Stimulated activated CD4-positive, alpha-beta T cell treated with anti-CD3 and anti-CD28 coated beads, Interleukin-4, amount 100 ng/mL, for 4 hours (primary cell): ENCODE measurements at regions not wholly inside any gene's neighbourhood (a gene's known extent, or its start where the extent isn't known, plus 50 kb on each side); places are given as distances from the start of the nearest gene placed in this dataset.

Experiments used
- DNase-seq, 2 experiments: peaks; one replicate each; pipeline ENCODE4 v3.0.0-alpha.2; 2020

DNA sequence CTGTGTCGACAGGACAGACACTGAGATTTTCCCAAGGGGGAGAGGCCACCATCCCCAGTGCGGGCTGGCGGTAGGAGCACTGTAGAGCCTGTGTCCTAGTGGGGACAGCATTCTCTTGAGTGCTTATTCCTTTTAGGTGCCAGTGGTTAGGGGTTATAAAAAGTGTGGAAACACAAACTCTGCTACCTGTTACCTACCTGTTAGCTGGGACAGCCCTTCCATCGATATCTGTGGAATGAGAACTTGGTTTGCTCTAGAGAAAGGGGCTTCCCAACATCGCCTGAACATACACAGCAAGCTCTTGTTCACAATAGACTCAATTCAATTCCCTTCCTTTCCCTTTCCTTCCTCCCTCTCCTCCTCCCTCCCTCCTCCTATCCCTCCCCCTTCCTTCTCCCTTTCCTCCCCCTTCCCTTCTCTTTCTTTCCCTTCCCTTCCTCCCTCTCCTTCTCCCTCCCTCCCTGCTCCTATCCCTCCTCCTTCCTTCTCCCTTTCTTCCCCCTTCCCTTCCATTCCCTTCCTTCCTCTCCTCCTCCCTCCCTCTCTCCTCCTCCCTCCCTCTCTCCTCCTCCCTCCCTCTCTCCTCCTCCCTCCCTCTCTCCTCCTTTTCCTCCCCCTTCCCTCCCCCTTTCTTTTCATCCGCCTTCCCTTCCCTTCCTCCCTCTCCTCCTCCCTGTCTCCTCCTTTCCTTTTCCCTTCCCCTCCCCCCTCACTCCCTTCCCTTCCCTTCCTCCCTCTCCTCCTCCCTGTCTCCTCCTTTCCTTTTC is 188.5 kb downstream of the URI1 start:
- DNase-seq, result no peak

DNA sequence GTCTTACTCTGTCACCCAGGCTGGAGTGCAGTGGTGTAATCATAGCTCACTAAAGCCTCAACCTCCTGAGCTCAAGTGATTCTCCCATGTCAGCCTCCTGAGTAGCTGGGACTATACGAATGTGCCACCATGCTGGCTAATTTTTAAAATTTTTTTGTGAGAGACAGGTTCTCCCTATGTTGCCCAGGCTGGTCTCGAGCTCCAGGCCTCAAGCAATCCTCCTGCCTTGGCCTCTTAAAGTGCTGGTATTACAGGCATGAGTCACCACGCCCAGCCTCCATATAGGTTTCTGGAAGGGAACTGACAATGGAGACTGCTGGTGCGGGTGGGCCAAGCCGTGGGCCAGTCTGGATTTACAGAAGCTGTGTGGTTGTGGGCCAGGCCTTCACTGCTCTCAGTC is 189.2 kb downstream of the URI1 start:
- no peak for DNase-seq

DNA sequence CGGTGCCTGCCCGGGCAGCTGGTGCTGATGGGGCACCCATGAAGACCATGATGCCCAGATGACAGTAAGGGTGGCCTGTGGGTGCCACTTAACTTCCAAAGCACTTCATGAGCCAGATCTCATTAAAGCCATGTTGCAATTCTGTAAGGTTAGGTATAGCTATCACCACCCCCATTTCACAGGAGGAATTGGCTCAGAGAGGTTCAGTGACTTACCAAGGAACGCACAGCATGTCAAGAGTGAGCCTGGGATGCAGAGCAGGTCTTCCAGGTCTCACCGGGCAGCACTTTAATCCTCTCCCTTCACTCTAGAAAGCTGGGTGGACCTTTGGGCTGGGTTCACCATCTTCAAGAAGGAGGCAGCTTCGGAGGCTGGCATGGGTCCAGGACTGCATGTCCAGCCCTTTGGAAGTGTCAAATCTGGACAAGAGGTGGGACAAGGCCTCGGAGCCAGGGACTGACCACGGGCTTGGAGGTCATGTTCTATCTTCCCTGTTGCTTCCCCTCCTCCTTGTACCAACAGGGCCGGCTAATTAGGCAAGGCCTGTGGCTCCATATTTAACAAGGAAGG is 189.8 kb downstream of the URI1 start:
- DNase-seq, result no peak

DNA sequence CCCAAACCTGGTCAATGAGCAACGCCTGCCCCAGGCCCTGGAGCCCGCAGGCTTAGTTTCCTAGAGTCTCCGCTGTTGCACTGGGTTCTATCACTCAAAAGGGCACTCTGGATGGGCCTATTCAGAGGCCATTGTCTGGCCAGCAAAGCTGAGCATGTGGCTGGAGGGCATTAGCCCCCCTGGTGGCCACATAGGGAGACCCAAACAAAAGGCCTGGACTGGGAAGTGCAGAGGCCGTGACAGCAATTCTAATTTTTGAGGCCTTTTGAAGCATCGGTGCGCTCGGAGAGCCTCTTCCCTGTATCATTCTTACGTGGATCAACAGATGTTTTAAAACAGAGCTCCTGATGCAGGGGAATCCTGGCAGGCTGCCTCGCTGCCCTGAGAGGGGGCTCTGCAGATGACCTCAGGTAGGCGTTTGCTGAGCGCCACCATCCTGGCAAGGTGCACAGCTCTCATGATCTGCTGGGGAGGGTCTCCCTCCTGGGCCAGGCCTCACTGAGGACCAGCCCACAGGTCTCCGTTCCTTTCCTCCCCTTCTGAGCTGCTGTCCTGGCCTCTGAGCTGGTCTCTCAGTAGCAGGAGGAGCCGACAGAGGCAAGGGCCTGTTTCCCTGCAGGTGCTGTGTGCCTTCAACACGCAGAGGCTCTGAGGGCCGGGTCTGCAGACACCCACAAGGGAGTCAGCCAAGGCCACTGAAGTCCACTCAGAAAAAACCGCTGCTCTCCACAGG is 190.5 kb downstream of the URI1 start:
- no peak for DNase-seq

DNA sequence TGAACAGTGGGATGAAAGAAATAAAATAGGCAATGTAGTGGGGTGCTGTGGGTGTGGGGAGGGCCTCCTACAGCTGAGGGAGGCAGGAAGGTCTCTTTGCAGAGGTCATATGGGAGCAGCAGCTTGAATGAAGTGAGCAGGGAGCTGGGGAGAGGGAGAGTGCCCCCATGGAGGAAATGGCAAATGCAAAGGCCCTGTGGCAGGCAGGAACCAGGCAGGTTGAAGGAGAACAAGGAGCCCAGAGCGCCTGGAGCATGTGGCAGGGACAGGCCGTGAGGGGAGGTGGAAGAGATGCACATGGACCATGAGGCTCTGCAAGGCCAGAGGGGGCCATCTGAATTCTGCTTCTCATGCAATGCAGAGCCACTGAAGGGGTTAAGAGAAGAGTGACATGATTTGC is 191.8 kb downstream of the URI1 start:
- DNase-seq, result no peak

DNA sequence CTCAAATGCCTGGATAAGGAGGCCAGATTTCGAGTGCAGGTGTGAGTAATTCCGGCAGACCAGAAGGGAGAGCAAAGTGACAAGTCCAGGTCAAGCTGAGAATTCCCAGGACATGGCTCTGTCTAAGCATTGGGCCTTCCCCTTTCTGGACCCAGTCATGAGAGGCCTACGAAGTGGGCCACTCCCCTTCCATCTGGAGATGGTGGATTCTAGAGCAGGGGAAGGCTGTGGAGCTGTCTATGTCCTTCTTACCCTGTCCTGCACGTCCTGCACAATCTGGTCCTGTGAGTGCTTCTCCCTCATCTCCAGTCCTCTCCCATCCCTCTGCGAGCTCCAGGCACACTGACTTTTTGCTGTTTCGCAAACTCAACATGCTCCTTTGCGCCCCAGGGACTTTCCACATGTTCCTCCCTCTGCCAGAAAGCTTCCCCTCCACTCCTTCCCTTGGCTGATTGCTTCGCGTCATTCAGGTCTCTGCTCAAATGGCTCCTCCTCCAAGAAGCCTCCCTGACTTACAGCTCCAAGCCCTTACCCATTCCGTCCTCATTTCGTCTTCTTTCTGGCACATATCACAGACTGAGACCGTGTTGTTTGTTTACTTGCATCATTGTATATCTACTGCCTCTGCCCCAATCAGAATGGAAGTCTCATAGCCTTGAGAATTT is 193.2 kb downstream of the URI1 start:
- no peak for DNase-seq

DNA sequence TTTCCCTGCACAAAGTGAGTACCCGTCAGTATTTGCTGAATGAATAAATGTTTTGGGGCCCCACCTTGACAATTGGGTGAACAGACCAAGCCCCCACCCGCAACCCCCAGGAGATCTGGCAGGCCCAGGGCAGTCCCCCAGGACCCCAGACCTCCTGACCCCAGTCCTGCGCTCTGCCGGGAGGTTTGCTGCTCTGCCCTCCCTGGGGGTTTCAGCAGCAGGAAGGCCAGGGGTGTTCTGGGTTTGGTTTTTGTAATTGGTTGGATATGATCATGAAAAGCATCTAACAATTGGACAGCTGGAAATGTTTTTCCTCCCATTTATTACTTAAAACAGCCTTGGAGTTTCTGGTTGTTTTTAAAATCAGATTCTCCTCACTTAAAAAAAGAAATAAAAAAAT is 193.8 kb downstream of the URI1 start:
- no peak for DNase-seq

DNA sequence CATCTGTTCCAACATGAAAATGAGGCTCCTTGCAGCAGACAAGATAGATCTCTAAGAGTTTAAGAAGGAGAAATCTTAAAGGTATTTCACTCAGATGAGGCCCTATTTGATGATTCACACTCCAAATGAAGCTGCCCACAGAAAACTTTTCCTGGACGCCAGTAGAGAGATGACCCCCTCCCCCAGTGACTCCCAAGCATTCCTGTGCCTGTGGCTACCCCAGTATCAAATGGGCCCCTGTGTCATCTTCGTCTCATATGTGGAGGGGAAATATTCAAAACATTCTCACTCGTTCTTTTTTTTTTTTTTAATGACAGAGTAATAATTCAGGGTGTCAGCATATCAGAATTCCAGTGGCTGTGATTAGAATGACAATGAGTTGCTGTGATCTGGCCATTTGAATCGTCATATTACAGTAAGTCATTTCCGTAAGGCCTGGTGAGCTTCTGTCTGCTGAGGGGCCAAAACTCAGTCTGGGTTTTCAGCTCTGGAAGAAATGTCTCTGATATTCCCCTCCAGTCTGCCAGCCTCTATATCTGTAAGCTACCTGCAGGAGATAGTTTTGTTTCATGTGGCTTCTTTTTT is 194.7 kb downstream of the URI1 start:
- DNase-seq, result no peak

DNA sequence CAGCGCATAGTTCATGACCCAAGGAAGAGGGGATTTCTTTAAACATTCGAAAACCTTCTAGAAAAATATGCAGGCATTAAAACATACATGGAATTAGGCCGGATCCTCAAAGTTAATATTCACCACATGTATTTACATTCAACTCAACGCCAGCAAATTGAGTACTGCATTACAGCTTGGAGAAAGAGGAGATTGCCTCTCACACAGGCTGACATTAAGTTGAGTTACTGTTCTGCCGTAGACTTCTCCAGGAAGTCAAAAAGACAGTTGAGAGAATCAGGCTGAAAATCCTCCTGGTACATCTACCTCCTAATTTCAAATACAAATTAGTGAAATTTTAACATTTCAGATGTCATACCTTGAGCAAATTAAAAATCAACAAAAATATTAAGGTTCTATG is 195.7 kb downstream of the URI1 start:
- DNase-seq, result no peak

DNA sequence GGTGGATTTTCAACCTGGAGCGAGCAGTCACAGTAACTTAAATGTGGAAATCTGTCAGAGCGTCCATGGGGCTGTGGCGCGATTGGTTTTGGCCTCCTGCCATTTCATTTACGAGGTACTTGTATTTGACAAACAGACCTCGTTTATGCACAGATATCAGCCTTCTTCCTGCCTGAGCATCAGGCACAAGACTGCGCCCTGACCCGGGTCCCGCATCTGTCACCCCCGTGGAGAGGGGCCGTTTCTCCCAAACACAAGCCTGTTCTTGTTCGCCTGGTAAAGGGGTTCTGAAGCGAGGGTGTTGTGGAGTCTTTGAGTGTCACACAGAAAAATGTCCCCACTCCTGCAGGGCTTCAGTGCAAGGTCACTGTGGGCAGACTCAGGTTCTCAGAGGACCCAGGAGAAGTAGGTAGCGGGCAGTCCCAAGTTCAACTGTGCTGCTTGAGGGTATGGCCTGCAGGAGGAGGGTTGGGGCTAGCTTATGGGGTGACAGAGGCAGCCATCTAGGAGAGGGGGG is 202.3 kb downstream of the URI1 start:
- no peak for DNase-seq

DNA sequence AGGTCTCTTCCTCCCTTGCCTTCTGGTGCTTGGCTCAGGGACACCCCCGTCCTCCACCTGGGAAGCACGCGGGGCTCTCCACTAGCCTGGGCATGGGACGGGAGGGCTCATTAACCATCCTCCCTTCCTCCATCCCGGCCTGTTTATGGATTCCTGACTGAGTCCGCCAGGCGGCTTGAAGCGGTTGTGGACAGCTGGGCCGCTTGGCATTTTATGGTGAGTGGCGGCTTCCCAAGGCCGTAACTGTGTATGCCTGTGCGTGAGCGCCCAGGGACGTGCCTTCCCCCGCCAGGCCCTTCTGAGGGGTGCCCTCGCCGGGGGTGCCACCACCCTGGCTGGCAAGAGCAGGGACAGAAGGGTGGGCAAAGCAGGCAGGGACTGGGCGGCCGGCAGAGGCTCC is 202.8 kb downstream of the URI1 start:
- no peak for DNase-seq

DNA sequence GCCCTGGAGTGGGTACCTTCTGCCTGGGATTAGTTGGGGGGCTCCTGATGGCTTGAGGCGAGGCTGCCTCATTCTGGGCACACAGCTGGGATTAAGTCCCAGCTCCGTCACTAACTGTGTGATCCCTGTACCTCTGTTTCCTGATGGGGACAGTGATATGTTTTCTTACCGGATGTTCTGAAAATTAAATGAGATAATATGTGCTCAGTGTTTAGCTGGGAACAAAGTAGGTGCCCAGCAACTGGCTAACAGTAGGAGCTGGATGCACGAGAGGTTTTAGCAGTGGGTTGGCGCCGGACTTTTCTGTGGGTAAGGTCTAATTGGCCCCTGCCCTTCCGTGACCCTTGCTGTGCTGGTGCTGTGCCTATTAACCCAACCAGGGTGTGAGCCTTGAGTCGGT is 203.4 kb downstream of the URI1 start:
- no peak for DNase-seq

DNA sequence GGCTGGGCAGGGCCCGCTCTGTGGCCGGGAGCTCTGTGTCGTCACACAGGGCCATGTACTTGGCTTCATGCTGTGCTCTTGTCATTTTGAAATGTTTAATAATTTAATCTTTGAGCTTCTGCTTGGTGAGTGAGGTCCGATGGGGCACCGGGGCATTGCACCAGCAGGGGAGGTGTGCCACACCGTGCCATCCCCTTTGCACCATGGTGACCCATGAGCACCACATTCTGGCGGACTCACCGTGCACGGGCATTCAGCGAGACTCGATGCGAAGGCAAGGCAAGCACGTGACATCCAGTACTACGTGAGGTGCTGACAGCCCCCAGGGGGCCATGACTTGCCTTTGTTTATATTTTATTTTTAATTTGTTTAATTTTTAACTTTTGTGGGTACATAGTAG is 204.3 kb downstream of the URI1 start:
- no peak for DNase-seq

DNA sequence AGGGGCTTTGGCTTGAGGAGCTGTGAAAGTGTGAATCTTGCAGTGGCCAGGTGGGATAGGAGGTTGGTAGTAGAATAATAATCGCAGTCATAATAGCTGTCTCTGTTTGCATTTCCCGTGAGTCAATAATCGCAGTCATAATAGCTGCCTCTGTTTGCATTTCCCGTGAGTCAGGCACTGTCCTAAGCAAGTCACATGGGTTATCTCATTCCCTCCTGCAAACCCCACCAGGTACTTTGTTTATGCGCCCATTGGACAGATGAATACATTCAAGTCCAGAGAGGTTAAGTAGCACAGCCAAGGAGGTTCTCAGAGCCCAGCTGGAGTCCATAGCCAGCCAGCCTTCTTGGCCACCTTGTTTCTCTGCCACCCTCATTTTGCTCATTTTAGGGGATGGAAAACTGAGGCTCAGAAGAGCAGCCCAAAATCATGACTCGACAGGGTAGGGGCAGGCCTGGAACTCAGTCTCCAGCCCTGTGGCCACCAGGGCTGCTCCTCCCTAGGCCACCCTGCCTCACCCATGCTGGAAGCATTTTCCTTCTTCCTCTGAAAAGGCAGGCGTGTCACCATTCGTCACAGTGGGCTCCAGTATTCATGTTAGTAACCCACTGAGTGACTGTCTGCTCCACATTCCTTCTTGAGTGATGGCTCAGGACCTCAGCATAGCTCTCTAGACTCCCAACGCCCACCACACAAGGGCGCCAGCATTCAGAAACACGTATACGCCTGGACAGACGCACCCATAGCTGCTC is 206.2 kb downstream of the URI1 start:
- DNase-seq, result no peak

DNA sequence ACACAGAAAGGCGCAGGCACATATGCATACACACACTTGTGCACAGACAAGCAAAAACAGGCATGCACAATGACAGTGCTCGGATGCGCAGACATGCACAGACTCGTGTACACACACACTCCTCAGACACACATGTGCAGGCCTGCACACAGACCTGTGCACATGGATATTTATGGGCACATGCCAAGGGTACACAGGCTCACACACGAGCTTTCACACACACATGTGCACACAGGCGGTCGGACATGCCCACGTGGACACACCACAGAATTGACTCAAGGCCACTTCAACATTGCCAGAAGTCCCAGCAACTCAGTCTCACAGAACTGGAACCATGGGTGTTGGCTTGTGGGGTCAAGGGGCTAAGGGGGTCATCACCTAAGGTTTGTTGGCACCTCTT is 206.8 kb downstream of the URI1 start:
- DNase-seq, result no peak

DNA sequence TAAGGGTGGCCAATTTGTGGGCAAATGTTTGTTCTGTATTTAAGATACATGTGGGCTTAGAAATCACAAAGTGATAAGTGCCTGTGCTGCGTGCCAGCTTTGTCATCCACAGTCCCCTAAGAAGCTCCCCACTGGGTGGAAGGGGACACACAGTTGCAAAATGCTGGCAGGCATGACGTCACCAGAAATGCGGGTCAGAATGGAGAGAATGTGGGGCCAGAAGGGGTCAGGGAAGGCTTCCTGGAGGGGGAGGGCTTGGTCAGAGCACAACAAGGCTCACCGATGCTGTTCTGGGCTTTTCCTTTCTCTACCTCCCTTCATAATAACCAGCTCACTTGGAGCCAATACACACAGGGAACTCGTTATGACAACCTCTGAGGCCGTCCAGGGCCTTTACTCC is 207.3 kb downstream of the URI1 start:
- no peak for DNase-seq

DNA sequence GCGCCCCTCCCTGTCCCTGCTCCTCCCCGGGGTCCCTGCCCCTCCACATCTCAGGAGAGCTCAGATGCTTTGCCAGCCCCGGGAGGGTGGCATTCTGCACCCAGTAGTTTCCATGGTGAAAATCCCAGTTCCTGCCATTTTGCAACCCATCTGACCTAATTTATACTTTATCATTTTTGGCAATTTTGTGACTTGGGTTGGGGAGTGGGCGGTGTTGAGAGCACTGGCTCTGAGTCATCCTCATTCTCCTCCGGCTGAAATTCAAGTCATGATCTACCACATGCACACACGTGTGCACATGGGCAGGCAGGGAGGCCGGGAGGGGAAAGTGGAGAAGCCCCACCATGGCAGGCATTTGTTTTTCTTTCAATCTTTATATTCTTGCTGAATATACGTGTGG is 208.6 kb downstream of the URI1 start:
- no peak for DNase-seq

DNA sequence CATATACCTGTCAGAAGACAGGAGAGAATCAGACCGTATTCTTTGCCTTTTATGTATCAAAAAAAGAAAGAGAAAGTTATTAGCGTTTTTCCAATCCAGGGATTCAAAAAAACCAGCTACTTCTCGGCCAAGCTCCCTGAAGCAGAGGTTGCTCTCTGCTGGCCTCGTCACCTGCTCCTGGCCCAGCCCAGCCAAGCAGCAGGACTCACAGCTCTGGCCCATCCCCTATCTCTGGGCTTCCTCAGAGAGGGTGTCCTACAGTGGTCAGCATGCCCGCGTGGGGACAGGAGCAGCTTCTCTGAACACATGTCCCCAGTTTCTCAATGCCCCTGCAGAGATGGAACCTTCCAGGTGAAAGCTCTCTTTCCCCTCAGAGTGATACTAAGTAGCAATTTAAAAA is 209.0 kb downstream of the URI1 start:
- no peak for DNase-seq

DNA sequence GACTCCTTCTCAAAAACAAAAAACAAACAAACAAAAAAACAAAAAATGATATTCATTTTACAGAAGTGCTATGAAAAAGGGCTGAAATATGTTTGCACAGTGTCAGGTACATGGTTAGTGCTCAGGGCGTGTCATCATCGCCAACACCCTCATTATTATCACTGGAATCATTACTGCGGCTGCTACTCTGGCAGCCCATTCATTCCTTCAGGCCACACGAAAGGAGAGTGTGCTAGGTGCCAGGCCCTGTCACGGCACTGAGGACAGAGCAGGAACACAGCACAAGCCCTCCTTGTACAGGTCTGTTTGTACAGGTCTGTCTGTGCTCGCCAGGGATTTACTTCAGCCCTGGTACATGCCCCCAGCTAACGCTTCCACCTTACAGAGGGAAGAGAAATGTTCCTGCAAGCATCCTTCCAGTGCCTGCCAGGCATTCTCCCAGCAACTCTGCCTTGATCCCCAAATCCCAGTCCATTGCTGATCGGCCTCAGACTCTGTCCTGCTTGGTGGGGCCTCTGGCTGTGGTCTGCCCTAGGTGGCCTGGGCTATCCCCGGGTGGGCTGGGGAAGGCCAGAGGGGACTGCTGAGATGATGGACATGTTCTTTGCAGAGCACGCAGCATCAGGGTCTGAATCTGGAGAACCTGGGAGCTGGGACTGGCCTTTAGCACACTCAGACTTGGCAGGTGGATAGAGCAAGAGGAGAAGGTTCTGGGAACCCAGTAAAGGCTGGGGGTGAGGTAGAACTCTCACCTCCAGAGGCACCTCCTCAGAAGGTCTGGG is 210.7 kb downstream of the URI1 start:
- DNase-seq, result no peak

DNA sequence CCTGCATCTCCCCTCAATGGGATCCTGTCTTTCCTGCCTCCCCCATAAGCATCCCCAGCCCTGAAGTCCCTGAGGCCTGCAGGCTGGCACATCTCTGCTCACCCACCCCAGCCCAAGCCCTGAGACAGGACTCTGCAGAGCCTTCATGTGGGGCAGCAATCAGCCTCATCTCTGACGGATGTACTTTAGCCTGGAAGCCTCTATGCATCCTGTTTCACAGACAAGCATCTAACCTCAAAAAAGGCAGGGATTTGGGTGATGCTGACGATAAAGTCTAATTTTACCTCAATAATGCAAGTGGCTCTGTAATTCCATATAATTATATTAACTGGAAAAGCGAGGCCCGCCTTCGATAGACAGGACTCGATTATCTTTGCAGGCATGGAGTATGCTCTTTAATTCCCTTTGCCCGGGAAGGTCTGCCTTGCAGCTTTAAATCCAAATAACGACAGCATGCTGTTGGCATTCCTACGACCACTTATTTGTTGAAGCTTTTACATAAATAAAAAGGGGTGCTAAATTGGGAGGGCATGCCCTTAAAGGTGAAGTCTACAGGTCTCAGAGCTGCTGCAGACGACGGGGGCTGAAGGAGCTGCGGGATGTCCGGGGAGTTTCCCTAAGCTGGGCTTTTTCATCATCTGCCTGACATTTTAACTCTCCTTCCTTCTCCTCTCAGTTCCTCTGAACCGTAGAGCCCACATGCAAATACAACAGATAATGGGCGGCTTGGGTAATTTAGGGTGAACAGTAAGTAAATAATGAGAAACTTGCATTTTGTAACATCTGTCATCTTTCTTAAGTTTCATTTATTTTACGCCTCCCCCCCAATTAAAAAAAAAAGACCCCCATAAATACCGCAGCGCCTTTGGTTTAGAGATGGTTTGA is 211.5 kb downstream of the URI1 start:
- no peak for DNase-seq

DNA sequence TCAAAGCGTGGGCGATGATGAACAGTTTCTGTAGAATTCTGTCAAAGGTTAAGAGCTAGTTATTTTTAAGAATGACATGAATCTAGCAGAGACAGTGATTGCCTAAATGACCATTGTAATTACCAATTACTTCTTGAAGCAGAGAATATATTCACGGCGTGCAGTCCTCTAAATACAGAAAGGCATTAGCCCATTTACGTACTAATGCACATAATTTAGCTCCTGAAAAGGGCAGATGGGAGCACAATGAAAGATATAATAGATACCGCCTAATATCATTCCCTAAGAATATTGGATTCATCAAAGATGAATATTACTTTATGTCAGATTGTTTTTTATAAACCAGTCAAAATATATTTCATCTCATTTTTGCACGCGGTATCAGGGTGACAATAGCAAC is 212.4 kb downstream of the URI1 start:
- no peak for DNase-seq
